Heart right ventricle (tissue), 16 donors: ENCODE measurements at regions not wholly inside any gene's neighbourhood (a gene's known extent, or its start where the extent isn't known, plus 50 kb on each side); places are given as distances from the start of the nearest gene placed in this dataset.

ENCODE experiments used
- ATAC-seq, 8 donors: fragments of 200-7000 bp; cut with Tn5 transposase; one replicate each; pipeline ENCODE4 v1.9.1; 2020; ENCODE audit warnings: mild to moderate bottlenecking in 8 of 8, moderate library complexity in 8 of 8, moderate number of reproducible peaks in 1 of 8
- DNase-seq, 2 donors: peaks; one replicate each; pipeline ENCODE4 v3.0.0-alpha.2; 2020
- H3K27ac ChIP-seq, 10 donors: fragments of 200-600 bp; sonication (generic) in 2 of 10; one replicate each; pipeline versions ENCODE4 v1.5.0 to v1.8.0; 2020 to 2022; ENCODE audit warnings: mild to moderate bottlenecking in 3 of 10
- H3K27me3 ChIP-seq, 7 donors: fragments of 200-600 bp; one replicate each; pipeline ENCODE4 v1.8.0; 2021 to 2022; ENCODE audit warnings: mild to moderate bottlenecking in 2 of 7
- H3K36me3 ChIP-seq, 9 donors: fragments of 200-600 bp; sonication (generic) in 1 of 9; one replicate each; pipeline versions ENCODE4 v1.5.0 to v1.8.0; 2020 to 2022; ENCODE audit warnings: mild to moderate bottlenecking in 2 of 9
- H3K4me1 ChIP-seq, 9 donors: fragments of 200-600 bp; sonication (generic) in 1 of 9; one replicate each; pipeline versions ENCODE4 v1.5.0 to v1.8.0; 2020 to 2022; ENCODE audit warnings: mild to moderate bottlenecking in 4 of 9
- H3K4me3 ChIP-seq, 10 donors: fragments of 200-600 bp; sonication (generic) in 2 of 10; one replicate each; pipeline versions ENCODE4 v1.5.0 to v1.8.0; 2020 to 2022; ENCODE audit warnings: mild to moderate bottlenecking in 7 of 10, moderate library complexity in 2 of 10
- H3K9me3 ChIP-seq, 11 donors: fragments of 200-600 bp in 10 of 11; sonication (generic) in 2 of 11; one replicate each; pipeline versions ENCODE4 v1.5.0 to v1.8.0; 2013 to 2022; ENCODE audit warnings: mild to moderate bottlenecking in 2 of 11, control low read depth in 1 of 11, moderate library complexity in 1 of 11
- CTCF ChIP-seq, 9 donors: fragments of 200-600 bp; sonication (generic) in 2 of 9; IDR thresholded peaks; one replicate each; pipeline versions ENCODE4 v1.5.0 to v1.8.0; 2021 to 2022; ENCODE audit warnings: antibody characterized with exemption in 9 of 9, mild to moderate bottlenecking in 5 of 9, moderate library complexity in 1 of 9
- WGBS, 2 donors: extraction: QIAGEN DNeasy Blood & Tissue Kit; methylation state at CpG; one replicate each; pipeline ENCODE4 v1.1.7; 2013; ENCODE audit warnings: inconsistent platforms in 1 of 2; 5-methylcytosine and 5-hydroxymethylcytosine counted together
- intact Hi-C, 10 donors: fragments of 100-400 bp; cut with DNase I; formaldehyde crosslinking; loops; one replicate each; pipeline versions ENCODE4 v1.11.1 to v1.14.2; 2022
- donor health status: Arrhythmogenic right ventricular cardiomyopathy.
- donor health status: ischemic (EF 13 %, LVEDD 7.1; RV severe dilation, severe dysfunction).
- donor health status: healthy with polysubstance abuse.
- donor health status: DM: no; HTN: yes; CAD: no.
- donor health status: DM: no; HTN: no; CAD: no.
- donor health status: ischemic (EF 25% LVEDD 6.9; RV normal size, moderate dysfunction).
- donor health status: ischemic (EF 25% LVEDD 5.7; RV mildly dilated, moderate dysfunction).
- donor health status: healthy.
- donor health status: DM: yes; HTN: yes; CAD: no.
- donor health status: Ischemic cardiomyopathy.
- donor health status: ischemic (EF 35%, LVEDD 5.7; RV mildly dilated, moderate dysfunction).
- donor health status: nonischemic (EF 11% LVEDD 7.7; RV severe dilation, severe dysfunction).
- donor health status: DM: yes; HTN: yes; CAD: no.
- donor health status: PGD.
- donor health status: ischemic (EF 29% LVEDD 5.4; RV normal size, mild dysfunction).
- donor health status: nonischemic (EF 23%, LVEDD 6.1; RV moderate dilation, normal function).

- no peak for TF ChIP-seq CTCF (IDR thresholded peaks at IDR 0.05)
- intact Hi-C loops: no loop called here
- H3K36me3 ChIP-seq: no peaks in the 10 kb centered on the region
- ATAC-seq: no peak
- H3K4me1 ChIP-seq: no peaks in the 10 kb centered on the region
- no peak for DNase-seq
- H3K4me3 ChIP-seq: no peak overlapping the region
- no peak overlapping the region for H3K27ac ChIP-seq
- 60 to 61% methylated on average over 6 of the region's 6 CpGs for WGBS, 2 donors
- peaks cover 0 to 16% (median 0%) of the 10 kb centered on the region in 7 donors for H3K27me3 ChIP-seq
- peaks cover 0 to 22% (median 7%) of the 10 kb centered on the region in 11 donors for H3K9me3 ChIP-seq
Measured at GRCh38 chr11:112410325-112410724, 149.7 kb upstream of the PLET1 start.

- WGBS, 2 donors: 74 to 75% methylated on average over 4 of the region's 4 CpGs
- no peak overlapping the region for H3K4me3 ChIP-seq
- no peak for TF ChIP-seq CTCF (IDR thresholded peaks at IDR 0.05)
- no peaks in the 10 kb centered on the region for H3K36me3 ChIP-seq
- H3K27me3 ChIP-seq: peaks cover 0 to 13% (median 0%) of the 10 kb centered on the region in 7 donors
- H3K9me3 ChIP-seq: peaks cover 0 to 25% (median 7%) of the 10 kb centered on the region in 11 donors
- intact Hi-C loops: no loop called here
- DNase-seq: no peak
- ATAC-seq: no peak
- H3K4me1 ChIP-seq: no peaks in the 10 kb centered on the region
- no peak overlapping the region for H3K27ac ChIP-seq
Measured at GRCh38 chr11:112412383-112412782, 151.7 kb upstream of the PLET1 start.

- TF ChIP-seq CTCF (IDR thresholded peaks at IDR 0.05): no peak
- Histone ChIP-seq H3K27me3 (no peaks in the 10 kb centered on the region), H3K27ac (no peak overlapping the region), H3K9me3 (peaks cover 0 to 25% (median 7%) of the 10 kb centered on the region in 11 donors), H3K4me3 (no peak overlapping the region), H3K4me1 (no peaks in the 10 kb centered on the region), H3K36me3 (no peaks in the 10 kb centered on the region)
- WGBS, 2 donors: 60 to 73% methylated on average over 3 of the region's 3 CpGs
- DNase-seq (no peak), ATAC-seq (no peak)
- intact Hi-C loops: no loop called here
Measured at GRCh38 chr11:112417339-112417738, 156.7 kb upstream of the PLET1 start.

GRCh38 chr11:112418438-112418837 lies 157.8 kb upstream of the PLET1 start:
- intact Hi-C loops: no loop called here
- H3K4me1 ChIP-seq: no peaks in the 10 kb centered on the region
- no peak for DNase-seq

More at GRCh38 chr11:112418438-112418837, 157.8 kb upstream of the PLET1 start:
- Histone ChIP-seq H3K4me3 (no peak overlapping the region), H3K27me3 (no peaks in the 10 kb centered on the region), H3K27ac (no peak overlapping the region), H3K36me3 (no peaks in the 10 kb centered on the region), H3K9me3 (peaks cover 0 to 22% (median 6%) of the 10 kb centered on the region in 11 donors)
- 71 to 84% methylated on average over 1 of the region's 1 CpG for WGBS, 2 donors
- no peak for TF ChIP-seq CTCF (IDR thresholded peaks at IDR 0.05)
- no peak for ATAC-seq
